ENCODE measurements at regions not wholly inside any gene's neighbourhood (a gene's known extent, or its start where the extent isn't known, plus 50 kb on each side); places are given as distances from the start of the nearest gene placed in this dataset.
"Not testable (repeated sequence)": the region's sequence is repeated elsewhere in the genome, so short reads cannot be mapped to it uniquely, and the experiment has no call there.

DNA sequence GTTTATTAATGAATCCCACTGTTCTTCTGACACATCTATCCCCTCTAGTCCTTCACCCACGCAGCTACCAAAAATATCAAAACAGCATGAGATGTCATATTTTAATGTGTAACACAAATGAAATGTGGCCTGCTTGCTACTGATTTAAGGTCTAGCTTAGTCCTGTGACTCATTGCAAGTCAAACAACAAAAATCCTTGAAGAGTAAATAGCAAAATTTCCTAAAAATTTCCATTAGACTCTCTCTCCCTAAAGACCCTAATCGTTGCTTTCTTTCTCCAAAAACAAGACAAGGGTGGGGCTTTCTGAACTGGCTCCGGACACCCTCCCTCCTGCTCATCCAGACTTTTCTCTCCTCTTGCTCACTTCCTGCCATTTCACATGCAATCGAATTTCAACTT lies 99.9 kb upstream of the IPO5 start:
- DNase-seq (ENCODE audit: low spot score in 2 of 2) (no peak), FAIRE-seq (no peak)

DNA sequence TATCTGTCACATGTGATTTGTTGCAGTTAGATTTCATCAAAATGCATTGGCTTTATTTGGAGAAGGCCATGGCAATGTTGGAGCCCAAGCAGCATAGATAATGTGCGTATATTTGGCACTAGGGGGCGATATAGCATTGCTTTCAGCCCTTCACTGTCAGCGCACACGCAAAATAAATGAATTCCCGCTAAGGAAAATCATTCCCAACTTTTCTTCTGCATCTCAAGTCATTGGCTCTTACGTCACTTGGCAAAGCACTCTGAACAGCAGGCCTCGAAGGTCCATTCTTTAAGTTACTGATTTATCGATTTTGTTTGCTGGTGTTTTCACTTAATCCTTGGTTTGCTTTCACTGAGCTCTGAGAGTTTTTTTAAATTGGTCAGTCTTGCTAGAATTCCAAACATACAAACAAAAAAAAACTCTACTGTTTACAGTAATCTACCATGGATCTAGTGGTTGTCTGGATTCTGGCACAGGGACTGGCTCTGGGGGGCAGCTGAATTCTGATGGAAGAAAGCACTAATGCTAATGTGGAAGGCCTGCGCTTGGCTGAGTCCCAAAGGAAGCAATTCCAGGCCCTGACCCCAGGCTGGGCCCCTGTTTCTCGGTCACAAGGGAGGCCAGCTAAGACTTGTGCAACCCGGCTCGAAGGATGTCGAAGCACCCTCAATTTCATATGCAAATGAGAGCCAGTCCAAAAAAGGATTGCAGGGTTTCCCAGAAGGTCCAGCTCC lies 97.7 kb upstream of the IPO5 start:
- FAIRE-seq, result peak; percentile 94
- DNase-seq (ENCODE audit: low spot score in 2 of 2), result peak; percentile 10 to 56

DNA sequence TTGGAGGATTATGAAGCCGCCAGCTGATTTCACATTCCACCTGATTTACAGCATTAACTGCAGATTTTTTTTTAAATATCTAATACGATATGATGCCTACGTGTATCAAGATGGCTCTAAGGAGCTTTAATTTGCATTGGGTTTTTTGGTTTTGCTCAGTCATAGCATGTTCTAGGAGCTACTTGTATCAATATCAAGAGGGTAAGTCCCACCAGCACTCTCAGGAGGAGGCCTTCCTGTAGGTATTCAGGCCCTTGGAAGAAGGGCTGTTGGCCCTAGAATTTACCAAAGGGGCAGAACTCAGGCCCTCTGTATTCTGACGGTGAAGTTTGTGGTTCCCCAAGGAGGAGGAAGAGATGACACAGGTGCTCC lies 97.2 kb upstream of the IPO5 start:
- no peak for FAIRE-seq
- no peak for DNase-seq (ENCODE audit: low spot score in 2 of 2)

DNA sequence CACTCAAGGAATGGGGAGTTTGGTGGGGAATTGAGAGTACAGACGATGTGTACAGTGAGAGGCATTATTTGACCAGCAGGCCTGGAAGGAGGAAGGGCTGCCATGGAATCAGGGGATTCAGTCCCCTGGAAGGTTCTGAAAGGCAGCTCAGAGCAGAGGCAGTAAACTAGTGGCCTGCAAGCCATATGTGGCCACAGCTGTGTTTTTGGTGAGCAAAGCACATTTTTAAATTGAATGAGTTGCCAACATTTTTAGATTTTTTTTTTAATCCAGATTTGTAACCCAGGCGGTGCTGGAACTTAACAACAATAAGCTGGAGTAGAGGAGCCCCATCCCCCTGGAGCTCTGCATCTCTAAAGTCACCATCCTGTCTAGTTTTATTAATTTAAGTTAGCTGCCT lies 95.3 kb upstream of the IPO5 start:
- FAIRE-seq (no peak), DNase-seq (ENCODE audit: low spot score in 2 of 2) (no peak)

DNA sequence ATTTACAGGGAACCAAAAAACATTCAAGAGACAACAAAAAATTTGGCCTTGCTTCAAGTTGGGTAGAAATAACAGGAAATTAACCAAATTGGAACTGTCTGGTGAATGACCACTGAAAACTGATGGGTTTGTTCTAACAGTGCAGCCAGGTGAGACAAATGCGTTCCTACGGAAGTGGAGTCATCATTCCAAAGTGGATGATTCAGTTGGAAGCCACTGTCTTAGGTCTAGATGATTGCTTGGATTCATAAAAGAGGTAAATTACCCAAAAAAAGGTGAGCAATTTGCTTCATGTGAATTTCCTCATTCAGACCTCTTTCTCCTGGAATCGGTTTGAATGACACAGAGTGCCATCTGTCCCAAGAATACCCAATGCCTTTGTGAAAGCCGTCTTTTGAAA lies 87.1 kb upstream of the IPO5 start:
- DNase-seq (ENCODE audit: low spot score in 2 of 2), result no peak
- FAIRE-seq, result no peak

DNA sequence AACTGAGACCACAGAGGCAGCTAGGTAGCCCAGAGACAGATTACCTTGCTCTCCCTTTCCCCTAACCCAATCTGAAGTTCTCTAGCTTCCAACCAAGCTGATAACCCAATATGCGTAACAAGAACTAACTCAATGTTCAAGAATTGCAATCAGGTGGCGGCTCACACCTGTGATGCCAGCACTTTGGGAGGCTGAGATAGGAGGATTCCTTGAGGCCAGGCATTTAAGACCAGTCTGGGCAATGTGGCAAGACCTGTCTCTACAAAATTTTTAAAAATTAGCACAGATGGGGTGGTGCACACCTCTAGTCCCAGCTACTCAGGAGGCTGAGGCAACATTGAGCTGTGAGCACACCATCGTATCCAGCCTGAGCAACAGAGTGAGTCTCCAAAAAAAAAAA lies 86.7 kb upstream of the IPO5 start:
- FAIRE-seq, result no peak

DNA sequence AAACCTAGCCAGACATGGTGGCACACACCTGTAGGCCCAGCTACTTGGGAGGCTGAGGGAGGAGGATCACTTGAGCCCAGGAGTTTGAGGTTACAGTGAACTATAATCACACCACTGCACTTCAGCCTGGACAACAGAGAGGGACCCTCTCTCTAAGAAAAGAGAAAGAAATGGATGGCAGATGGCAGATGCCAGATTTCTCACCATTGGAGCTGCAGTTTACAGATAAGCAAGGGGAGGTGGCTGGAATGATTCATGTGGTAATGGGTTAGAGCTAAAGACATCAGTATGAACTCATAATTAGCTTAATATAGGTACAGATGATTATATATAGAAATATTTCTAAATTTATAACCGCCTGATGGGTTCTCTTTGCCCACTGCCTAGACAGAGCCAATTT lies 80.1 kb upstream of the IPO5 start:
- DNase-seq (ENCODE audit: low spot score in 2 of 2), result no peak
- no peak for FAIRE-seq

More for the DNA sequence above, 86.7 kb upstream of the IPO5 start:
- DNase-seq (ENCODE audit: low spot score in 2 of 2), result no peak

DNA sequence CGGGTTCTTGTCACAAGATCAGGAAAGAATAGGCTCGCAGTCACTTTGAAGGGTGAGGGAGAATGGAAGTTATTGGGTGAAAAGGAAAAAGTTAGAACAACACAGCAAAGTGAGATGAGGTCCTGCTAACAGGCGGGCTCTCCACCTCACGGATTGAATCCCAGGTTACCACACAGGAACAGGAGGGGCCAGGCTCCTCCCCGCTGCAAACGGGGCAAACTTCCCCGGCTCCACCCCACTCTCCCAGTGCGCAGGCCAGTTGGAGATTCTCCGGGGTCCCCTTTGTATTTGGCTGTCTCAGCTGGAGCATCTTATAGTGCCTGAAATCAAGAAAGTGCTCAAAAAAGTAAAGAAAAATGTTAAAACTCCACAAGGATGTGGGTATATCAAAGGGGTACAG lies 78.3 kb upstream of the IPO5 start:
- DNase-seq (ENCODE audit: low spot score in 2 of 2), result no peak
- FAIRE-seq, result no peak

DNA sequence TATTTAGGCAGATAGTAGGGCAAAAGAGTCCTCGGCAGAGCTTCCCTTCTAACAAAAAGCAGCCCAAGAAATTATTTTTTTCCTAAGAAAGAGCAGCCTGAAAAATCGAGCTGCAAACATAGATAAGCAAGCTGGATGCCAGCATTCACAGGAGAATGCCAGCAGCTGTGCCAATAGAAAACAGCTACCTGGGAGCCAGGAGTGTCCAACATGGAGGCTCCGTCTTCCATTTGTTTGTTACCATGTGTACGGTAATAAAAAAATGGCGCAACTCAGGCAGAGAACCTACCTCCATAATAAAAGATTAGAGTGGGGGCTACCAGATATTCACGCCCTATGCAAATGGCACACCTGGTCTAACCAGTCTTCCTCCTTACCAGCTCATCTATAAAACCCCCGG lies 77.6 kb upstream of the IPO5 start:
- no peak for FAIRE-seq
- DNase-seq (ENCODE audit: low spot score in 2 of 2), result no peak

DNA sequence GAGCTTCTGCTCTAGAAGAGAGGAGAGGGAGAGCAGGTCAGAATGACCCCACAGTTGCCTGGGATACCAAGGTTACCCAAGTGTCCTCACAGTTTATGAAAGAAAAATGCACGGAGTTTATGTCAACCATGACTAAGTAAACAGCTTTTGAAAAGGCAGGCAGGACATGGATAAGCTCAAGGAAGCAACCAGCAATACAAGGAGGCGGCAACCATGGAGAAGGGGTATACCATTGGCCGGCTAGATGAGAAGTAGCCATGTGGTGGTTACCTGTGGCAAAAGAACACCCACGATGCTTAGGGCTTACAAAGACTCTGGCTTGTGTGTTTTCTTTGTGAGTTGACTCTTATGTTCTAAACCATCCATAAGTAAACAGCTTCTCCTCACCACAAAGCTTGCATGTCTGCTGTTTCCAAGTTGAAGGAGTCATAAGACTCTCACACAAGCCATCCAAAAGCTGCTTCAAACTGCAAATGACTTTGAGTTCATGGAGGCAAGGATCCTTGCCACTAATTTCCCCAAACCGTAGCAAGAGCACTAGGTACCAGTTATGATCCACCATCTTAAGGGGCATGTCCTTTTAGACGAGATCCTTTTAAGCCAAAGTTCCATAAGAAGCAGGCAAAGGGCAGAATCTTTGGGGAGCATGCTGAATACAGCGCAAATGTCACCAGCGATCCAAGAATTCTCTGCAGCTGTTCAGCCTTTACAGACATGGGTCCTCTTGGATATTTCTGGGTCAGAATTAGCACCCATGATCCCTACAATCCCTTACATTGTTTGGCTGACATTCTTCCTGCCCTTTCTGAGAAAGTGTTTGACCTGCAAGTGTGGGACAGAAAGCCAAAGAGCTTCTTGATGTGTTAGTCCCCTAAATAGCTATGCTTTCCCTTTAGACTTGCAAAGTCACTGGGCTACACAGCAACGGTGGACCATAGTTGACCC lies 74.8 kb upstream of the IPO5 start:
- no peak for FAIRE-seq
- no peak for DNase-seq (ENCODE audit: low spot score in 2 of 2)

DNA sequence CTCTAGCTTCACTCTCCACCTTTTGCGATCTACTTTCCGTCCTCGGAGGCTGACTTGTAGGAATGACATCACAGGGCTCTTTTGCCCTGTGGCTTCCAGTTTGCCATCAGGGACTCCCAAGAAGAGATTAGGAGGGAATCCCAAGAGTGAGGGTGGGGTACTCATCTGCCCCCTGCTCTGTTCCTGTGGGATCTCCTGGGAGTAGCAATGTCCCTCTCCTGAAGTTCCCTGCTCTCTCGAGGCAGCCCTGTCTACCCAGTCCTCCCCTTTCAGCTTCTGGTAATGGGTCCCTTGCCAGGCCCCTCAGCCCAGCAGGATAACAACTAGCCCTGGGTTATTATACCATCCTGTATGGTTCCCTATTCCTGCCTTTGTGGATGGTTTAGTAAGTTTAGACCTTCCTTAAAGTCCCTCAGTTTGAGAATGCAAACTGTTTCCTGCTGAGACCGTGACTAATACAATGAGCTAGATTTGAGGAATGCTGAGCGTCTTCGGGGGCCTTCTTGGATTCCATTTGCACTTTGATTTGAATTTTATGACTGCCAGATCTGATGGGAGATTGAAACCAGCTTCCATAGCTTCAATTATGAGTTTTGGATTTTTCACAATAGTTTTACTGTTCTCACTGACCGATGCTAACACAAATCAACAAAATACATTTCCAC lies 73.7 kb upstream of the IPO5 start:
- no peak for DNase-seq (ENCODE audit: low spot score in 2 of 2)
- FAIRE-seq, result no peak

DNA sequence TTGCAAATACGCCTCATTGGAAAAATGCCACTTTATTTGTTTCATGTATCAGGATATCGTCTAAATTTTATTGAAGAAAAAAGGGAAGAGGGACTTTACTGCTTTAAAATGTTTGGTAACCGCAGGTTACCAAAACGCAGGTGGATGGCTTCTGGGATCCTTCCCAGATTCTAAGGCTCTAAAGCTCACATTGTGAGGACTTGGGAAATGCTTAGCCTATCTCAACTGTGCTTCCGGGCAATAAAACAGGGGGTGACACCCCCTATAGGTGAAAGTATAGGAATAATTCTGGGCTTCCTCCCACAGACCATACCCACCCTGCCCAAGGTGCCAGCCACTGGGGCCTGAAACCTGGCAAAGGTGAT lies 73.2 kb upstream of the IPO5 start:
- no peak for FAIRE-seq
- no peak for DNase-seq (ENCODE audit: low spot score in 2 of 2)

DNA sequence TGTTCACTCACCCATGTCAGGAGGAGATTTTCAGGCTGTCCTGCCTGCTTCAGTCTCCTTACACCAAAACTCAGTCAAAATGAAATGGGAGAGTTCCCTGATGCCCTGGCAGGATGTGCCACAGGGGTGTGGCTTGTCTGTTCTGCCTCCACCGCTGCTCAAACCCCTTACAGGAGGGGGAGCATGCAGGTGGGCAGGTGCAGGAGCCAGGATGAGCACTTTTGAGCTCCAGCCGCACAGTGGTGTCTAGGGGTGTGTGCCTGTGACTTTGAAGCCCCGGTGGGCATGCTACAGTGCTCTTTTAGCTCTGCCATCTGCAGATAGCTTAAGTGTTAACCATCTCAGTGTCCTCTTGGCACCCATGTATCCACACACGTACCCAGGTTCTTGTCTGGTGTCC lies 71.9 kb upstream of the IPO5 start:
- DNase-seq (ENCODE audit: low spot score in 2 of 2), result no peak
- FAIRE-seq, result no peak

DNA sequence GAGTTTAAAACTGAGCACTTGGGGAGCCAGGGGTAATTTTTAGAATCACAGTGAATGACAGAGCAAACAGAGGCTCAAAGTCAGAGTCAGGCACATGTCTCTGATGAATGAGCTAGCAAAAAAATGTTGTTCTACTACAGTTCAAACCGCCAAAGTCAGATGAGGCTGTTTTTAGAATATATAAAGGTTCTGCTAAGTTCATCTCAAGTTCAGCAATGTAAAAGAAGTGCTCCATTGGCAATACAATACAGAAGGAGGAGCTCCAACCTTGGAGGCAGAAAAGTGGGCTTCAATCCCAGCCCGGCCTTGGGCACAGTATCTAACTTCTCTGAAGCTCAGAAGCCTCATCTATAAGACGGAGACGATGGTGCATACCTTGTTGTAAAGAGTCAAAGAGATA lies 70.1 kb upstream of the IPO5 start:
- FAIRE-seq (no peak), DNase-seq (ENCODE audit: low spot score in 2 of 2) (no peak)

DNA sequence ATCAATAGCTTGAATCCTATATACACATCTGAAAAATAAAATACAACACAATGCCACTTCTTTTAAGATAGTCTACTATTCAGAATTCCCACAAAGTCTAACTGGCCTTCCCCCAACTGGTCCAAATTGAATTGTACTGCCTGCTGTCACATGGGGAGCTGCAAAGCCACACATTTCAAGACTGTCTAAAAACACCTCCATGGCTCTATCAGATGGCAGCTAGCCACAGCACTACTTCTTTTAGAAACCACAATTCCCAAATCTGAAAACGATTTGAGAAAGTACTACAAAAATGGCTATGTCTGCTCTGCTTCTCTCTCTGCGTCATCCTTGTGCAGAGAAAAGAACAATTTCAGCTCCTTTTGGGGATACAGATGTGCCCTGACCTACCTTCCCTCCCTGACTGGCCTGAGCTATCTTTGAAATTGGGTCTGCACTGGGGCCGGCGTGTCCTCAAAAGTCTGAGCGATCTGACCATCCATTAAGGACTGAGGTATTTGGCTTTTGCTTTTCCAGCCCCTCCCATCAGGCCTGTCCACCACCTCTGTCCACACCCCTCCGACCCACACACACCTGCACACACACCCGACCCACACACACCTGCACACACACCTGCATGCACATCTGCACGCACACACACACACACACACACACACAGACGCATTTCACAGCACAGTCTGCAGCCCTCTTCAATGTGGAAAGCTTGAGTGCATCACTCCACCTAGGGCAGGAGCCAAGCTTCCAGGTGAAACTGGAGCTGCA lies 68.6 kb upstream of the IPO5 start:
- no peak for FAIRE-seq

DNA sequence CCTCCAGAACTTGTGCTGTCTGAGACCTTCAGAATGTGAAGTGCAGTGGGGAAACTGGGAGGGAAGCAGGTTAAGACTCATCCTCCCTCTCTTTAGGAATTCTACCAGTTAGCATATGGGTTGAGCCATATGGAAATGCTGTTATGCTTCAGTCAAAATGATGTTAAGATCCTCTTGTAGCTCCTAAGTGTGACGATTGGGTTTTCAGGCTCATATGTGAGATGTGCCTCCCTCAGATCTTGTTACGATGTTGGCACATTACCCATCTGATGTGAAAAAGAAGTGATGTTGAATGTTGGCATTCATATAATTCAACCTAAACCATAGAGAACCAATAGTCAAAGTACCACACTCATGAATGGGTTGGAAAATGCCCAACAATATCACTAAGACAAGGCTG lies 67.8 kb upstream of the IPO5 start:
- no peak for DNase-seq (ENCODE audit: low spot score in 2 of 2)
- no peak for FAIRE-seq

More for the DNA sequence above, 68.6 kb upstream of the IPO5 start:
- no peak for DNase-seq (ENCODE audit: low spot score in 2 of 2)

DNA sequence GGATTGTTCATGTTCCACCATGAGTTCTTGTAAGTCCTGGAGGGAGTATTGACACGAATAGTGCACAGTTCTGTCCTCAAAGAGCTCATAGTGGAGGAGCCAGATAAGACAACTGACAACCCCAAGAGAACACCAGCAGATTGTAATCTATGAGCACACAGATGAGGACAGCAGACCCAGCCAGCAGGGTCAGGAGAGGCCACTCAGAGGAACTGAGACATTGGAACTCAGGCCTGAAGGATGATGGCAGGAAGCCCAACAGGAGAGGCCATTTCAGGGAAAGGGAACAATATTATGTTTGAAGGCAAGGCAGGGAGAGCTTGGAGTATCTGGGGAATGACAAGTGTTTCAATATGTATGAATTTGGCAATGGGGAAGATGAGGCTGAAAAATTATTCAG lies 63.7 kb upstream of the IPO5 start:
- FAIRE-seq (no peak), DNase-seq (ENCODE audit: low spot score in 2 of 2) (no peak)

DNA sequence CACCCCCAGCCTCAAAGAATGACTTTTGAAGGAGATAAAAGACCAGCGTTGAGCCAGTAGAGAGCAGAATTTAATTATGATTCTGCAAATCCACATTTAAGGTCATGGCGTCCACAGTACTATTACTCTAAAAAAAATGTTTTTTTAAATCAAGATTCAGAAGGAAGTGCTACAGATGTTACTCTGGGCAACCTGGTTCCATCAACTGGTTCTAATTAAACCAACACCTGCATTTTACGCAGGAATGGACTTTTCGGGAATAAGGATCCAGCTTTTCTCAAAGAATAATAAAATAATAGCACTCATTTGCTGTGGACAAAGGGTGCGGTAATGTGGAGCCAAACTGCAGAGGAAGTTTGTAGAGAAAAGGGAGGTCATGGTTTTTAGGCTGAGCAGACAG lies 62.9 kb upstream of the IPO5 start:
- DNase-seq (ENCODE audit: low spot score in 2 of 2) (no peak), FAIRE-seq (no peak)

DNA sequence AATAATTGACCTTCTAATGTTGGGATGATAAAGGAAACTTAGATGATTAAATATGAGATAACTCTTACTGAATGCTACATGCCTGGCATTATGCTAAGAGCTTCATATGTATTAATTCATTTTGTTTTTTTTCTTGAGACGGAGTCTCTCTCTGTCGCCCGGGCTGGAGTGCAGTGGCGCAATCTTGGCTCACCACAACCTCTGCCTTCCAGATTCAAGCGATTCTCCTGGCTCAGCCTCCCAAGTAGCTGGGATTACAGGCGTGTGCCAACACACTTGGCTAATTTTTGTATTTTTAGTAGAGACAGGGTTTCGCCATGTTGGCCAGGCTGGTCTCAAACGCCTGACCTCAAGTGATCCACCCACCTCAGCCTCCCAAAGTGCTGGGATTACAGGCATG lies 61.5 kb upstream of the IPO5 start:
- not testable (repeated sequence) for DNase-seq (ENCODE audit: low spot score in 2 of 2); FAIRE-seq

DNA sequence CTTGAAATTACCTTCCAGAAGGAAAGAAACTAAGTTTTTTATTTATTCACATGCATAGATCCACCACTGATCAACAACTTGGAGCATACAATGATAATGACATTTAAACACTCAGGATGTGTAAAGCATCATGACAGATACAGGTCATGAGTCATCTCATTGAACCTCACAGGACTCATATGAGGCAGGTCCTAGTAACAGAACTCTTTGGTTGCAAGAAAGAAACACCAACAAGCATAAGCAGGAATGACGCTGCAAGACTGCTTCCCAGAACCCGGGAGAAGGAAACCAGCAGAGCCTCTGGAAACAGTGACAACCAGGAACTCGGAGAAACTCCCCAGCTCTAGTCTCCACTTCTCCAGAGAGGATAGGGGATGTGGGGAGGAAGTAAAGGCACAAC lies 60.8 kb upstream of the IPO5 start:
- DNase-seq (ENCODE audit: low spot score in 2 of 2) (no peak), FAIRE-seq (no peak)

DNA sequence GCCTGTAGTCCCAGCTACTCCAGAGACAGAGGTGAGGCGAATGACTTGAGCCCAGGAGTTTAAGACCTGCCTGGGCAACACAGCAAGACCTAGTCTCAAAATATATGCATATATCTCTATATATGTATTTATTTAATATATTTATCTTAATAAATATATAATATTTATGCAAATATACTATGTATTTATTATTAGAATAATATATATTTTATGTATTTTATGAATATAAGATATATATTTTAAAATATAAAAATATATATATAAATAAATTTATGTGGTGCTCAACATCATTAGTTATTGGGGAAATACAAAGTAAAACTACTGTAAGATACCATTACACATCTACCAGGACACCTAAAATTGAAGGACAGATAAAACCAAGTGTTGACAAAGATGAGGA lies 58.1 kb upstream of the IPO5 start:
- peak; percentile 71 for FAIRE-seq
- no peak for DNase-seq (ENCODE audit: low spot score in 2 of 2)

All from frontal cortex (tissue), 3 donors.